ENCODE measurements at regions not wholly inside any gene's neighbourhood (a gene's known extent, or its start where the extent isn't known, plus 50 kb on each side); places are given as distances from the start of the nearest gene placed in this dataset.
"Not testable (repeated sequence)": the region's sequence is repeated elsewhere in the genome, so short reads cannot be mapped to it uniquely, and the experiment has no call there.

GRCh38 chrX:40243755-40244515 is 146.2 kb upstream of the BCOR start:
- no peak for DNase-seq

GRCh38 chrX:40240844-40241243 is 143.1 kb upstream of the BCOR start:
- no peak for DNase-seq

GRCh38 chrX:40237731-40238178 is 140.0 kb upstream of the BCOR start:
- no peak for DNase-seq

DNA sequence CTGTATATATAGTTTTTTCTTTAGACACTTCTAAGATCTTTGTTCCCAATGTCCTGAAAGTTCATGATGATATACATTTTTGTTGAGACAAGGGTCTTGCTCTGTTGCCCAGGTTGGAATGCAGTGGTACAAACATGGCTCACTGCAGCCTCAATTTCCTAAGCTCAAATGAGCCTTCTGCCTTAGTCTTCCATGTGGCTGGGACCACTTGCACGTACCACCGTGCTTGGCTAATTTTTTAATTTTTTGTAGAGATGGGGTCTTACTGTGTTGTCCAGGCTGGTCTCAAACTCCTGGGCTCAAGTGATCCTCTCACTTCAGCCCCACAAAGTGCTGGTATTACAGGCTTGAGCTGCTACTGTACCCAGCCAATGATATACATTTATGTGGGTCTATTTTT is 132.9 kb upstream of the BCOR start:
- no peak for DNase-seq

- no peak for DNase-seq
These were observed 129.4 kb upstream of the BCOR start for GRCh38 chrX:40227125-40227524.

GRCh38 chrX:40224658-40225057 is 126.9 kb upstream of the BCOR start:
- DNase-seq: no peak

DNA sequence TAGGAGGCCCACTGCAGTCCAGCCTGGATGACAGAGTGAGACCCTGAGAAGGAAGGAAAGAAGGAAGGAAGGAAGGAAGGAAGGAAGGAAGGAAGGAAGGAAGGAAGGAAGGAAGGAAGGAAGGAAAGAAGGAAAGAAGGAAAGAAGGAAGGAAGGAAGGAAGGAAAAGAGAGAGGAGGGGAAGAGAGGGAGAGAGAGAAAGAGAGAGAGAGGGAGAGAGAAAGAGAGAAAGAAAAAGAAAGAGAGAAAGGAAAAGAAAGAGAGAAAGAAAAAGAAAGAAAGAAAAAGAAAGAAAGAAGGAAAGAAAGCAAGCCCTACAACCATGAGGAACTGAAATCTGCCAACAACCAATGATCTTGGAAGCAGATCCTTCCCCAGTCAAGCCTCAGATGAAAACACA is 124.9 kb upstream of the BCOR start:
- not testable (repeated sequence) for DNase-seq

DNA sequence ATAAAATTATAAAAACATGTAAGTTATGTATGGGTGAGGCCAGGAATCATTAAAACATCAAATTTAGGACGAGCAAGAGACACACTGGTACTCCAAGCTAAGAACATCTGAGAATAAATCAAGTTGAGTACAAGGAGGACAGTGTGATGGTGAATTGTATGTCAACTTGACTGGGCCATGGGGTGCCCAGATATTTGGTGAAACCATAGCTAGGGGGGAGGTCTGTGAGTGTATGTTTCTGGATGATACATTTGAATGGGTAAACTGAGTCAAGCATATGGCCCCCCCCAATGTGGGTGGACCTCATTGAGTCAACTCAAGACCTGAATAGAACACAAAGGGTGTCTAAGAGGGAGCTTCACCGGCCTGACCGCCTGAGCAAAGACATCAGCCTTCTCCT is 115.3 kb upstream of the BCOR start:
- no peak for DNase-seq

DNA sequence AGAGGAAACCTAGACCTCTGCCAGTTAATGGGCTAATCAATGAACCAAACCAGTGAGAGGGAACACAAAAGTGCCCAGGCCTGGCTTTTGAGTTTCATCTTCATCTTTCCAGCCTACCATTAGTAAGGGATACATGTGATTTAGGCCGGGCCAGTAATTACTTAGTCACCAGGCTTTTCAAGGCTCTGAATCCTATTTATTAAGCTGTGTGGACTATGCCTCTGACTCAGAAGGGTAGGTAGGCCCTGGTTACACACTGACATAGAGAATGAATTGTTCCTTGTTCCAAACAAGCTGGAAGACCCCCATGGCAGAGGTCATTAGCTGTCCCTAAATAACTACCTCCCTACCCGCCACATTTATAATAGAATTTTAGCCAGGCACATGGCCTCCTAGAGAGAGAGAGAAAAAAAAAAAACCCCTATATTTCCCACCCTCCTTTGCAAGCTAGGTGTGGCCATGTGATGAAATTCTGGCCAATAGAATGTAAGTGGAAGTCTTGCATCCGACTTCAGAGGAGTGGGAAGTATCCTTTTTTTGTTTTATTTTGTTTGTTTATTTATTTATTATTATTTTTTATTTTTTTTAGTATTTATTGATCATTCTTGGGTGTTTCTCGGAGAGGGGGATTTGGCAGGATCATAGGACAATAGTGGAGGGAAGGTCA is 112.3 kb upstream of the BCOR start:
- DNase-seq: no peak

DNA sequence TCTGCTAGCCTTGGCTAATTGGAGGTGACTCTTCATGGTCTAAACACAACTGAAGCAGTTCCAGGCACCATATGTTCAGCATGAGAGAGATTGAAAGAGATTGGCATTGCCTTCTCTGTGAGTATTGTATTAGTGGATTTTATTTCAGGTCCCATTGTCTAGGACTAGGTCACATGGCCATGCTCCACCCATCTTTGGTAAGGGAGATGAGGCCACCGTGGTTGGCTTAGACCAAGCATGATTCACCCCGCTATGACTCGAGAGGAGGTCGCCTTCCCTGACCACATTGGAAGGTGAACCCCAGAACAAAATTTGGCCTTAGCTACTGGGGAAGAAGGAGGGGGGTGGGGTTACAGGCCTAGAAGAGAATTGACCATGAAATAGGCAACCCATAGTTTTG is 109.9 kb upstream of the BCOR start:
- no peak for DNase-seq

DNA sequence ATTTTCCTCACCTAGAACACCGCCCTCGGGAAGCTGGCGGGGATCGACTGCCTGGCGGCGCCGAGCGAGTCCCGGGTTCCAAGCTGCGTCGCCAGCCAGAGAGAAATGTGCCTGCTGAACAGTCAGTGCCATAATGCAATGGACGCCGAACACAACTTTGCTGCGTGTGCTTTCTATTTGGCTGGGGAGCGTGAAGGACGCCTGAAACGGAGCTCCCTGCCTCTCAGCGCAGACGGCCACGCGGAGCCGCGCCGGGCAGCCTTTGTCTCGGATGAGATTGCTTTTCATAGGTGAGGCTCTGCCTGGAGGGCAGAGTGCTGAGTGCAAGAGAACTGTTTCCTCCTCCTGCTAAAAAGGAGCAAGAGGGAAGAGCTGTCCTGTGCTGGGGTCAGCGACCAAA is 107.7 kb upstream of the BCOR start:
- DNase-seq: no peak

DNA sequence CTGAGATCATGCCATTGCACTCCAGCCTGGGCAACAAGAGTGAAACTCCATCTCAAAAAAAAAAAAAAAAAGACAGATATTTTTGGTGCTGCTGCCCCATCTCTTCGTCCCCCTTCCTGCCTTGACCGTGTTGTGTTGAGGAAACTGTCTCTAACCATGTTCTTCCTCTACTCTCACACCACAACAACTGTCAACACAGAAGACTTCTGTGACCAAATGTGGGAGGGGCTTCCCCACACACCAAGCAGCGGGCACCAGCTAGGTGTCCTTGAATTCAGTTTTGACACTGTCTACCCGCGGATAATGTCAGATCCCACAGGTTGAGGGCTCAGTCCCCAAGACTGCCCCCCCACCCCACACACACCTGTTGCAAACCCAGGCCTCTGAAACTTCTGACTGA is 104.7 kb upstream of the BCOR start:
- DNase-seq: no peak

DNA sequence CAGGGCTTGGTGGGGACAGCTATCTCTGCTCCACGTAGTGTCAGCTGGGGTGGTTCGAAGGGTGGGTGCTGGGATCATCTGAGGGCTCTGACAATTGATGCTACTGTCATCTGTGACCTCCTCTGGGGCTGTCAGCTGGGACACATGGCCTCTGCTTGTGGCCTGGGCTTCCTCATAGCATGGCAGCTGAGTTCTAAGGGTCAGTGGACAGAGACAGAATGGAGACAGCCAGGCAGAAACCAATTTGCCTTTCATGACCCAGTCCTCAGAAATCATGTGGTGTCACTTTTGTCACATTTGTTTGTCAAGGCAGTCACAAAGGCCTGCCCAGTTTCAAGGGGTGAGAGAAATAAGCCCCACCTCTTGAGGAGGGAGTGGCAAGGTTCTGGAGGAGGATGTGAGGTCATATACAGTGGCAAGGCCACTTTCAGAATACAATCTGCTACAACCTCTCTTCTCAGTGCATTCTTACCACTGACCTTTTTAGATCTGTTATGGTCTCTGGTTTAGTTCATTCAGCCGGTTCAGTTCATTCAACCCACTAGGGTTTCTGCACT is 103.6 kb upstream of the BCOR start:
- no peak for DNase-seq

DNA sequence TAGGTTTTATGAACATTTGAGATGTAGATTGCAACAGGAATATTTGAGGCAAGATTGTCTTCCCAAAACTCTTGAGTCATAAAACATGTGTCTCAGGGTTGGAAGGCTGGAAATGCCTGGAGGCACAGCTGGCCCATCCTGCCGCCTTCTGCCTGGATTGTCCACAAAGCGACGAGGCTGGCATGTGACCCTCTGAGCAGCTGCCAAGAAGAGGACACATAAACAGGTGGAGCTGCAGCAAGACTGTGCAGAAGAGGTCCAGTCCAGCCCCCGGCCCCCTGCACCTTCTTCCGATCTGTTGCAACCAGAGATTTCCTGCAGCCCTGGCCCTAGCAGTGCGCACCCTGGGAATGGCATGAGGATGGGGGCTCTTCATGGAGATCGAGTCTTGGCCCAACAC is 101.9 kb upstream of the BCOR start:
- no peak for DNase-seq

GRCh38 chrX:40197071-40197470 is 99.3 kb upstream of the BCOR start:
- no peak for DNase-seq

- no peak for DNase-seq
These were observed 97.6 kb upstream of the BCOR start for GRCh38 chrX:40195368-40195767.

DNA sequence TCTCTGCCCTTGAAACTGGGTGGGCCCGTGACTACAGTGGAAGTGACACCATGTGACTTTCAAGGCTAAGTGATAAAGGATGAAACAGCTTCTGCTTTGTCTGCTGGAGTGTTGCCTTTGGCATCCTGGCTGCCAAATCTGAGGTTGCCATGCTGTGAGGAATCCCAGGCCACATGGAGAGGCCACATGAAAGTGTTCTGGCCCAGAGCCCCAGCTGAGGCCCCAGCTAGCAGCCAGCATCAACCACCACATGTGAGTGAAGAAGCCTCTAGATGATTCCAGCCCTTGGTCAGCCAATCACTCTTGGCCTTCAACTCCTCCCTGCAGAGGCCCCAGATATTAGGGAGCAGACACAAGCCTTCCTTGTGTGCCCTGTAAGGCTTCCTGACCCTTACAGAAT is 94.4 kb upstream of the BCOR start:
- DNase-seq: no peak

DNA sequence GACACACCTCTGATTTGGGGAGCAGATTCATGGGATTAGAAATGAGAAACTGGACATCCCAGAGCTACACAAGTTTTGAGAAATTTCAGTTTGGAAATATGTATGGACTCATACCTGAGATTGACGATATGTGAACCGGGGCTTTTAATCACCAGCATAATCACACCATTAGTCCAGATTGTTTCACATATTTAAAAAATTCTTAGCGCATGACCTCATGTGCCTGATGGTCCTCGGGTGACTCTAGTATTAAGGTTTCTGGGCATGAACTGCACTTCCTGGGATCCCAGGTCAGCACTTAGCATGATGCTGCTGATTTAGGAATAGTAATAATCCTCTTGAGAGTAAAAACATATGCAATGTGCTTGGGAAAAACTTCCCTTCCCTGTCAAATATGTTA is 91.9 kb upstream of the BCOR start:
- DNase-seq: no peak

GRCh38 chrX:40188573-40189417 is 91.0 kb upstream of the BCOR start:
- no peak for DNase-seq

- DNase-seq: no peak
These were observed 87.2 kb upstream of the BCOR start for GRCh38 chrX:40184968-40185367.

DNA sequence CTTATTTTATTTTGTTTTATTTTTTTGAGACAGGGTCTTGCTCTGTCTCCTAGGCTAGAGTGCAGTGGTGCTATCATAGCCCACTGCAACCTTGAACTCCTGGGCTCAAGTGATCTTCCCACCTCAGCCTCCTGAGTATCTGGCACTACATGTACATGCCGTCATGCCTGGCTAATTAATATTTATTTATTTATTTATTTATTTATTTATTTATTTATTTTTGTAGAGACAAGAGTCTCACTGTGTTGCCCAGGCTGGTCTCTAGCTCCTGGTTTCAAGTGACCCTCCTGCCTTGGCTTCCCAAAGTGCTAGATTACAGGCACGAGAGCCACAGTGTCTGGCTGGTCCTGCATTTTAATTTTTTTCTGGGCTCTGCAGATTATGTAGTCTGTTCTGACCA is 84.9 kb upstream of the BCOR start:
- DNase-seq: no peak

- no peak for DNase-seq
These were observed 84.3 kb upstream of the BCOR start for GRCh38 chrX:40182095-40182494.

DNA sequence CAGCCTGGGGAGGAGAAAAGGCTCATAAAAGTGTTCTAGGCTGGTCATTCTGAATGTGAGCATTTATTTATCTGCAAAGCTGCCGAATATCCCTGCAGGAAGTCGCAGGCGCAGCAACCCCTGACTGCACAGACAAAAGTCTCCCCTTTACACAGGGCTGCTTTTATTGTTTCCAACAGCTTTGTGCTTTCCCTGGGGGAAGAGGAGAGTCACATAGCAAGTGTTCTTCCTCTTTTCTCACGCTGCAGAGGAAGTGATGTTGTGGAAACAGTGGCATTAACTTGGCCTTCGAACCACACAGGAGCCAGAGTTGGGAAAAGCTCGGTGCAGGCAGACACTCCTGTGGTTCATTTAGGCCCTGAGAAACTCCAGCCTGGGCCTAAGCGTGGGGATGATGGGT is 81.5 kb upstream of the BCOR start:
- no peak for DNase-seq
